Stromal cell of bone marrow (primary cell): ENCODE measurements at regions not wholly inside any gene's neighbourhood (a gene's known extent, or its start where the extent isn't known, plus 50 kb on each side); places are given as distances from the start of the nearest gene placed in this dataset.
A peak's percentile ranks its signal among the peaks of the same experiment; 100 is the strongest.

ENCODE experiments used
- DNase-seq: peaks from one replicate; pipeline ENCODE4 v3.0.0-alpha.2; 2012; ENCODE audit warnings: low read depth

DNA sequence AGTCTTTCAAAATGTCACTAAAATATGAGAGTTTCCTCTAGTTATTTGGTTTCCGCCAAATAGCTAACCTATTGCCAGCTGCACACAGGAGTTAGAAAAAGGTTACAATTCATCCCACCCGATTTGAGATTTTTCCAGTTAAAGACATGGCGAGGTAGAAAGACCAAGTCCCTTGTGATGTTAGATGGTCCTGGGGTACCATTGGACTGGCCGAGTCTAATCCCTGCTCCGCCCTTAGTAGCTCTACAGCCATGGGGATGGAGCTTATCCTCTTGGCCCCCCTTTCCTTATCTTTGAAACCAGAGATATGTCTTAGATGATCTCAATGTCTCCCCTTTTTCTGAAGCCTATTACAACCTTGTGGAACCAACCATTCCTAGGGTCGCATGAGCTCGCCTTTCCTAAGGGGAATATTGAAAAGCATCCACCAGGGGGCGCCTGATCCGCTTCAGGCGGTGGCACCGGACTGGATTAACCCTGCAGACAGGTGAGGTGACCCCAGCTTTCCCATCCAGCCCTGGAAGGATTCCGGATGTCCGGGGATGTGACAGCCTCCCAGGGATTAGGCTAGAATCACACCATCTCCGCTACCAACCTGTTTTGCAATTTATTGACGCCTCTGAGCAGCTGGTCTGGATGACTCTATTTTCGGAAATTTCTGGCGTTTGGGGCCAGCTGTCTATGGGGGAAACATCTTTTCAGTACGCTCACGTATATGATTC, 68.3 kb upstream of the SIM2 start:
- DNase-seq, result peak; percentile 9

DNA sequence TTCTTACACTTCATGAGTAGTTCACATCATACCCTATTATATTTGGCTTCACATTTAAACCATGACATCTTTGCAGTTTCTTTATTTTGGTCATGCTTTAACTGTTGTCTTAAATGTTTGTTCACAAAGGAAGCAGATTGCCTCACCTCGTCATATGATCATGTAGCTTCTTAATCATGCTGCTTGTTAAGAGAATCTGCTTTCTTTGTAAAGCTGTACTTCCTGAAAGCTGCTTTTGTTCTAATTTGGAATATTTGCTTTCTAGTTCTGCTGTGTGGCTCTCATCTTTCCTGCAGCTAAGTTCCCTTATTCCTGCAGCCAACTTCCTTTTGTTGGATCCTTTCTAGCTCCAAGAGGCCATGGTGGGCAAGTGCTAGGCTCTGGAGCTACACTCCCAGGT, 62.9 kb upstream of the SIM2 start:
- DNase-seq, result no peak

DNA sequence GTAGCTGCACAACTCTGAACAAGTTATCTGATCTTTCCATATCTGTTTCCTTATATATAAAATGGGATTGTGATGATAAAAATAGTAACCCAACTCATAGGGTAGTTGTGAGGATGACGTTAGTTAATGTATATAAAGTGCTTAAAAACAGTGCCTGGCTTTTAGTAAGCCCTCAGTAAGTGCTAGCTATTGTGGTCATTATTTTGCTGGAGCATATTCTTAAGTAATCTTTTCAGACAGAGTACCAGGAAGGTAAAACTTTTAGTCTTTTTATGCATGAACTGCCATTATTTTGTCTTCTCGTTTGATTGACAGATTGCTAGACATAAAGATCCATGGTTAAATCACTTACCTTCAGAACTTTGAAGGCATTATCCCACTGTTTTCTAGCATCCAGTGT, 62.5 kb upstream of the SIM2 start:
- DNase-seq, result no peak

DNA sequence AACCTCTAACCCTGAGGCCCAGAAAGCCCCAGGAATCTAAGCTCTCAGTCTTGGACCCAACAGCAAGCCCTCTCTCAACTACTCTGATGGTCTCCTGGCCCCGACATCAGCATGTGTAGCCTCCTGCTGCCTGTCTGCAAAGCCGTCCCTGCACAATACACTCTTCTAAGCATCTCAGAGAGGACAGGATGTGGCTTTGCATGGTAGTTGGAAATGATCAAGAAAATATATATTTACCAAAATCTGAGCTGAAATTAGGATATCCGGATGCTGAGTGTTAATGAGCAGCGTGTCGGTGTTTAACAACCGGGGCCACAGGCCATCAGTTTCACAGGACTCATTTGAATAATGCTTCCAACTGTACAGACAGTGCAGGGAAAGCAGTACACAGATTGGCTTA, 59.1 kb upstream of the SIM2 start:
- no peak for DNase-seq

DNA sequence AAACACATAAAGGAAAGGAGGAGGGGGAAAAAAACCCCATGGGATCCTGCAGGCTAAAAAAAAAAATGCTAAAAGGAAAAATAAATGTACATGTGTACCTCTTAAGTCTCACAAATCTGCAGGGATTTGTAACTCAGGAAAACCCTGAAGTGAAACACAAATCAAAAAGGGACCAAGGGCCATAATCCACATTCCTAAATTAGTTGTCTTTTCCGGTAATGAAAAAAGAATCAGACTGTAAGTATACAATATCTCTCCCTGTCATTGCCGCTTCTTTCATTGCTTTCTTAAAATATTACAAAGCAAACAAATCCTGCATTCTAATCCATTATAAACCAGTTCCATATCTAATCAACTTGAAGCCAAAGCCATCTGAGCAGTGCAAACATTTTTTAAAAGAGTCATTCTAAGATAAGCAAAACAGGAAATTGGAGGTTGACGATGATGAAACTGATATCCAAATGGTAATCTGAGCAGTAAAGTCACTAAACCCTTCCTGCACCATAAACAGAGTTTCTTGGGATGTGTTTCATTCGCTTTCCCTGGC, 58.7 kb upstream of the SIM2 start:
- no peak for DNase-seq

DNA sequence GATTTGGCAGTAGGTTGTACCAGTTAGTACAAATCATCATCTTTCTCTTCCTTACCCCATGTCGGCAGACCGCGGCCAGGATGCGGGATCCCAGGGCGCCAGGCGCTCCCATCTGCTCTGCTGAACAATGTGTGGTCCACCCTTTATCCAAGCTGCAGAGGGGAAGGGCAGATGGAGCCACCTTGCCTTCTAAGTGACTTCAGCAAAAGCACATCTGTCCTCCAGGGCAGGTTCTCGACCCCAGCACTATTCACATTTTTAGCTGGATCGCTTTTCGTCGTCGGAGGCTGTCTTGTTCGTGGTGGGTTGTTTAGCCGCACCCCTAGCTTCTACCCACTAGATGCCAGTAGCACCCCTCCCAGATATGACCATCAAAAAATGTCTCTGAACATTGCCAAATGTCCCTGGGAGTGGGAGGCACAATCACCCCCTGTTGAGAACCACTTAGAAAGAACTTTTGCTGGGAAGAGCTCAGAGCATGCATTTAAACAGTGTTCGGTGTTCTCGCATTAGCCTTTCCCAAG, 58.1 kb upstream of the SIM2 start:
- DNase-seq, result no peak

DNA sequence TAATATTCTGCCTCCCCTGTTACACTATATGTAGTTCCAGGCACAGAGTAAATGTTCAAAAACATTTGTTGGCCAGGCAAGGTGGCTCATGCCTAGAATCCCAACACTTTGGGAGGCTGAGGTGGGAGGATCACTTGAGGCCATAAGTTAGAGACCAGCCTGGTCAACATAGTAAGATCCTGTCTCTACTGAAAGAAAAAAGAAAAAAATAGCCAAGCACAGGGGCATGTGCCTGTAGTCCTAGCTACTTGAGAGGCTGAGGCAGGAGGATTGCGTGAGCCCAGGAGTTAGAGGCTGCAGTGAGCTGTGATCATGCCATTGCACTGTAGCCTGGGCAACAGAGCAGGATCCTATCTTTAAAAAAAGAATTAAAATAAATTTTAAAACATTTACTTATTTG, 57.6 kb upstream of the SIM2 start:
- no peak for DNase-seq

DNA sequence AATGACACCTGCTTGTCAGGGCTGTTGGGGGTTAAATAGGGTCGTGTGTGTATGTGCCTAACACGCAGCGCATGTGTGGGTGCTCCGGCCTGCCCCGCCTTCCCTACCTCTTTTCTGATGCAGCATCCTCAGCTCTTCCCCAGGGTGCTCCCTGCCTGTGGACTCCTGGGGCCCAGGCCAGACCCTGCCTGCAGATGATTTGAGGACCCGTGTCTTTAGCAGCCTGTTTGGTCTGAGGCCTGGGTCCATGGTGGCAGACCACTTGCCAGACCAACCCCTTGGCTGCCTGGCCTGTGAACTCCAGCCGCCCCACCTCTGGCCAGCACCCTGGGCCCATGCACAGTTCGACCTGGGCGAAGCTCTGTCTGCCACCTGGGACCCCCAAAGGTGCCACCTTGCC, 57.0 kb upstream of the SIM2 start:
- DNase-seq, result no peak

DNA sequence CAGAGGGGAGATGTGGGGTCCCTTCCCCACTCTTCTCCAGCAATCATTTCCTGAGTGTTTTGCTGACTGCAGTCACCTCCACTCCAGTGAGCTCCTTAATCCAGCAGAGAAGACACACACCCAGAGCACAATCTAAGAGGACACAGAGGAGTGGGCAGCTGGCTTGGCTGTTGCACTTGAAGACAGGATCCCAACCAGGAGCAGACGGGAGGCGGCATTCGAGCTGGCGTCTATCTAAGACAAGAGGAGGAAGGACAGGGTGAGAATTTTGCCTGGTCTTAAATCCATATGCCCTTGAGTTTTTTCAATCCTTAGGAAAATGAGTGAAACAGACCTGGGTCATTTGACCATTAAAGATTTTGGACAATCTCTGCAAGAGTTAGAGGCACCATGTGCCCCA, 56.1 kb upstream of the SIM2 start:
- DNase-seq, result no peak

DNA sequence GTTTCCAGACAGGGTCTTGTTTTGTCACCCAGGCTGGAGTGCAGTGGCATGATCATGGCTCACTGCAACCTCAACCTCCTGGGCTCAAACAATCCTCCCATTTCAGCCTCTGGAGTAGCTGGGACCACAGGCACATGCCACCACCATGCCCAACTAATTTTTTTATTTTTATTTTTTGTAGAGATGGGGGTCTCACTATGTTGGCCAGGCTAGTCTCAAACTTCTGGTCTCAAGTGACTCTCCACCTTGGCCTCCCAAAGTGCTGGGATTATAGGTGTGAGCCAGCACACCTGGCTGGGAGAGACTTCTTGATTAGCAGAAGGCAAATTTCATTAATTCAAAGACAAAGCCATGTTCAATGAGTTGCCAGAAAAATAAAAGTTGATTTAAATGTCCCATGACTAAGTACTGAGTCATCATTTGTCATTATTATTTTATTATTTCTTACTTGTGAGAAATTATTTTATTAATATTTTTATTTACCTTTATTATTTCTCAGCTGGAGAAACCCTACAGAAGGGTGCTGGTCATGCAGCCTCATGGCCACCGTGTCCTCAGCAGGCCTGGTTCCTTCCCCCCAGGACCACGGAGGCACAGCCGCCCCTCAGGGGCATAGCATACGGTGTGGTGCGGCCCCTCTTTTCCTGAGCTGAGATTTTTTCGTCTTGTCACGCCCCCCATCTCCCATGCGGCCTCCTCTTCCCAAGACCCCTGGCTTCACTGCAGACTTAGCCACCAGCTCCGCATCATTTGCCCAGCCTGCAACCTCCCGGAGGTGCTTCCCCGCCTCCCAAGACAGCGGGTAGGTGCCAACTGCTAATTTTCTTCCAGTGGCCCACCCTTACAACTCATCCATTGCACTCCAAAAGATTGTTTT, 55.3 kb upstream of the SIM2 start:
- no peak for DNase-seq

DNA sequence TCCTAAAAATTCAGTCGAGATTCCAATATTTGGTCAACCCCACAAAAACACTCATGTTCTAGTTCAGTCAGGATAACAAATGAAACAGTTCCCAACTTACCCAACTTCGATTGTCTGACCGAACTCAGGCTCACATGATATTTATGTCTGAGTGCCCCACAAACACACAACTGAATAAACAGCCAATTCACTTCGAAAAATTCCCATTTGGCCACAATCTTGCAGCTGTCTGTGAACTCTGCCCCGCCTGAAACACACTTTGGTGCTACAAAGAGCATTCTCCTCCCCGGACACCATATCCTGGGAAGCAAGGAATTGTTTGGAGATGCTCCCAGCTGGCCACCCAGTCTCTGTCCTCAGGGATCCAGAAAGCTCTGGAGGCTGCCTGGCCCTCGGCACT, 52.9 kb upstream of the SIM2 start:
- DNase-seq, result no peak

DNA sequence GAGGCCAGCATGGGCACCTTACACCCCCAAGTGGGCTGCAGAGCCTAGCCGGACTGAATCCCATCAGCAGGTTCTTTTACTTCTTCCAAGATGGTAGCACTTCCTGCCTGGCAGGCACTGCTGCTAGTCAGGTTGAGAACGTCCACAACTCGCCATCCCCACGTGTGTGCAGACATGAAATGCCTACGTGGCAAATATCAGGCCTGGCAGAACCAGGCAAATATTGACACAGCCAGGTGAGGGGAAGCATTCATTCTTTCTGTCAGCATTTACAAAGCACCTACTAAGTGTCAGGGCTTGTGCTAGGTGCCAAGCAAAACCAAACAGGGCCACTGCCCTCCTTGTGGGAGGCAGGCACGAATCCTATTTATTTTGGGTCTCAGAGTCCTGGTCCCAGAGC, 52.3 kb upstream of the SIM2 start:
- no peak for DNase-seq

DNA sequence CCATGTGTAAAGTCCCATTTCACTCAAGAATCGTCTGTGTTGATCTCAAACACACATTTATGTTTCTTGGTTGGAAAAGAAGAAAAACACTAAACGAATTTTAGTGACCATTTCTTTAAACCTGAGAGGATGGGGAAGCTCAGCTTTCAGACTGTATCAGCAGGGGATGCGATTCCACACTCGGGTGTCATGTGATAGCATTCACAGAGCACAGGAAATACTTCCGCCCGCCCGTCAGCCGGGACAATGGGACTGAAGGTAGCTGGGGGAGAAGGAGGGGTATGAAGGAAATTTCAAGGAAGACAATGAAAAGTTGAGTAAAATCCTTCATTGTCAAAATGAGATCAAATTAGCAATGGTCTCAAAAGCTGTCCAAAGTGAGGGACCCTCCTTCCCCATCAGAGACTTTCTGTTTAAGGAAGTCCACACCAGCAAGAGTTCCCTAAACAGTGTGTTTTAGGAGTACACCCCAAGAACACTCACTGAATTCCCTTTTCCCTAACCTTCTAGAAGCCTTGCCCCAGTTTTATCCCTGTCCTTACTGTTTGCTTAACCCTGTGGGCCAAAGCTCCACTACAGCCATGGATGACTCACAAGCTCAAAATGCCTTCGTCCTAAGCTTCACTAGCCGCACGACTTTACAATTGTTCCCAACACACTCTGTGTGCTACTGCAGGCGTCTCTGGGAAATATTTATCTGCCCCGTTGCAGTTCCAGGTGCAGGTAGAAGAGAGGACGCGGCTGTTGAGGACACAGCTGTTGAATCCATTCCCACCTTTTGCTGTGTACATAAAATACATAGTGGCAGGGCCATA, 51.4 kb upstream of the SIM2 start:
- DNase-seq, result peak; percentile 26
